GM21723 (cell line): ENCODE measurements at regions not wholly inside any gene's neighbourhood (a gene's known extent, or its start where the extent isn't known, plus 50 kb on each side); places are given as distances from the start of the nearest gene placed in this dataset.
"Not testable (repeated sequence)": the region's sequence is repeated elsewhere in the genome, so short reads cannot be mapped to it uniquely, and the experiment has no call there.

Experiments used
- ATAC-seq: cut with Tn5 transposase; IDR thresholded peaks from one replicate; pipeline ENCODE4 v1.9.1; 2021; ENCODE audit warnings: mild to moderate bottlenecking, moderate library complexity; ENCODE audit not compliant: unreplicated experiment

DNA sequence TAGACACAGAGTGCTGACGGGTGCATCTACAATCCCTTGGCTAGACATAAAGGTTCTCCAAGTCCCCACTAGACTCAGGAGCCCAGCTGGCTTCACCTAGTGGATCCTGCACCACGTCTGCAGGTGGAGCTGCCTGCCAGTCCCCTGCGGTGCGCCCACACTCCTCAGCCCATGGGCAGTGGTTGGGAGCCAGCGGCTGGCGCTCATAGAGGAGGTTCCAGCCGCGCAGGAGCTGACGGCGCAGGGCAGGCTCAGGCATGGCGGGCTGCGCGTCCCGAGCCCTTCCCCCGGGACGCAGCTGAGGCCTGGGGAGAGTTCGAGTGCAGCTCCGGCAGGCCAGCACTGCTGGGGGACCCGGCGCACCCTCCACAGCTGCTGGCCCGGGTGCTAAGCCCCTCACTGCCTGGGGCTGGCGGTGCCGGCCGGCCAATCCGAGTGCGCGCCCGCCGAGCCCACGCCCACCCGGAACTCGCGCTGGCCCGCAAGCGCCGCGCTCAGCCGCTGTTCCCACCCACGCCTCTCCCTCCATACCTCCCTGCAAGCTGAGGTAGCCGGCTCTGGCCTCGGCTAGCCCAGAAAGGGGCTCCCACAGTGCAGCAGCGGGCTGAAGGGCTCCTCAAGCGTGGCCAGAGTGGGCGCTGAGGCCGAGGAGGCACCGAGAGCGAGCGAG lies 1364.5 kb upstream of the WWC1 start:
- not testable (repeated sequence) for ATAC-seq

DNA sequence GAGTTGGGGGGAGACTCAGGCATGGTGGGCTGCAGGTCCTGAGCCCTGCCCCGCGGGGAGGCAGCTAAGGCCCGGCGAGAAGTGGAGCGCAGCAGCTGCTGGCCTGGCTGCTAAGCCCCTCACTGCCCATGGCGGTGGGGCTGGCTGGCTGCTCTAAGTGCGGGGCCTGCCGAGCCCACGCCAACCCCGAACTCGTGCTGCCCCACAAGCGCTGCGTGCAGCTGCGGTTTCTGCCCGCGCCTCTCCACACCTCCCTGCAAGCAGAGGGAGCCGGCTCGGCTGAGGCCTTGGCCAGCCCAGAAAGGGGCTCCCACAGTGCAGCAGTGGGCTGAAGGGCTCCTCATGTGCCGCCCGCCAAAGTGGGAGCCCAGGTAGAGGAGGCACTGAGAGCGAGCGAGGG lies 1355.1 kb upstream of the WWC1 start:
- ATAC-seq: no peak

DNA sequence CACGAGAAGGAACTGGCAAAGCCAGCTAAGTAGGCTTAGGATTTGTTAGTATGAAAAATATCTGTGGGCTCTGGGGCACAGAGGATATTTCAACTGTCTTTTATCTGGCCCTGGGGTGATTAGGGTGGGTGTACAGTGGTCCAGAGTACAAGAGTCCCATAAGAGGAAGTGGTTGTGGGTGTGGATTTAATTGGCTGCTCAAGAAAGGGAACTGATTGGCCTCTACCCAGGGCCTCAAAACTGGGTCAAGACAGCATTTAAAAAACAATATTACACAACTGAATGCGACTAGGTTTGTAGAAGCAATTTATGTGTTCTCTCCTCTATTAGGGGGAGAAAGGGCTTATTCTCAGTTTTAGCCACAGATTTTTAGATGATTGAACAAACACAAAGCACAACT lies 1353.4 kb upstream of the WWC1 start:
- ATAC-seq: no peak

DNA sequence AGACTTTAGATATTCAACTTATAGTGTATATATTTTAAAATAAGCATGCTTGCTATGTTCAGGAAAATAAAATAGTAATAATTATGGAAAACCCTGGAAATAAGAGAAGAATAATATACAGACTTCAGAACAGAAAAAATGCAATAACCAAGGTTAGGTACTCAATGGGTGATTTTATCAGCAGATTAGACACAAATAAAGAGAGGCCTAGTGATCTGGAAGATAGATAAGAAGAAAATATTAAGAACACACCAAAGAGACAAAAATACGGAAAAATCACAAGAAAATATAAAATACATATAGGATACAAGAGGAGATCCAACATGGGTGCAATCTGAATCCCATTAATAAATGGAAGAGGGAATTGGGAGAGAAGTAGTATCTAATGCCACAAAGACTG lies 1348.5 kb upstream of the WWC1 start:
- no peak for ATAC-seq

DNA sequence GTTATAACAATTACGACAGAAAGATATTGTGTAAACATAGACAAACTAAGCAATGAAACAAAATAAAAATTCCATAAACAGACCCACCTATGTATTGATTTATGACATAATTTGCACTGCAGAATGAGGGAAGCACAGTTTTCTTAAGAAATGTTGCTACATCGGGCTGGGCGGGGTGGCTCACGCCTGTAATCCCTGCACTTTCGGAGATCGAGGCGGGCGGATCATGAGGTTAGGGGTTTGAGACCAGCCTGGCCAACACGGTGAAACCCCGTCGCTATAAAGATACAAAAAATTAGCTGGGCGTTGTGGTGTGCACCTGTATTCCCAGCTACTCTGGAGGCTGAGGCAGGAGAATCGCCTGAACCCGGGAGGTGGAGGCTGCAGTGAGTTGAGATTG lies 1344.4 kb upstream of the WWC1 start:
- ATAC-seq: no peak

DNA sequence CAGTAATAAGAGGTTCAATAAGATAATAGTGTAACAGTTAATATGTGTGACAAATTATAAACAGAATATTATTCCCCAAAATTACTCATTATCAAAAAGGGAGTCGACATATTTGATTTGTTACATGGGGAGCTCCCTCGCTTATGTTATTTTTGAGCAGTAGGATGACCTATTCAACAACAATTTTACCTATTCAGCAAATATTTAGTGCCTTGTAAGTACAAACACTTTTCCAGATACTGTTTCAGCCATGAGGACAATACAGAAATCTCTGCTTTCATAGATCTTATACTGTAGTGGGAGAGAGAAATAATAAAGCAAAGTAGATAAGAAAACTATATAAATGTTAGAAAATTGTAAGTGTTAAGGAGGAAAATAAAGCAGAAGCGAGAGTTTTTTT lies 1342.8 kb upstream of the WWC1 start:
- no peak for ATAC-seq

DNA sequence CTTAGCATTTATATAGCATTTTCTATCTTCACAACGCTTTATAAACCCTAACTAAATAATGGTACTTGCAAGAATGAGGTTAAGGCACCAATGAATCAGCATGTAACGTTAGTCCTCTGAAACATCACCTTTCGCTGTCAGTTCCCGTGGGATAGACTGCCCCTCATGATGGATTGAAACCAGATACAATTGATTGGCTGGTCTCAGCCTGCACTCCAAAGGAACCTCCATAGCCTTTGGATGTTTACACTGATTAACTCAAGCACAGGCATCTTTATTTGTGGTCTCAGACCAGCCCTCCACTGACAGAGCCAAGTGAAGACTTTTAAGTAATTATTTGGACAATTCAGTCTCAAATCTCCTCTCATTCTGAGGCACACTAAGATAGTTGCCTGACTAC lies 1339.4 kb upstream of the WWC1 start:
- no peak for ATAC-seq

DNA sequence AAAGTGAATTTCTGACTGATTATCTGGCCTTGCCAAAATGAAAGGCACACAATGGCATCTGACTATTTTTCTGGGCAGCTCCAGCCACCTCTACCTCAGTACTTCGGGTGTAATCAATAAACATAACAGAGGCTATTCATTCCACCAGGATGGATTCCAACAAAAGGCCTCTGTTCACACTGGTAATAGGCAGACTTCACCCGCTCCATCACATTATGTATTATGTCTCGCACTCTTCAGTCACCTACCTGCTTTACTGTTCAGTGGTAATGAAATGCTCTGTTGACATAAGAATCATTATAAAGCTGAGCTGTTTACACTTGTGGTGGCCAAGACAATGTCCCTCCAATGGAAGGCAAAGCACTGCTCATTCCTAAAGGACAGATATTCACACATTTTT lies 1333.7 kb upstream of the WWC1 start:
- ATAC-seq: no peak

DNA sequence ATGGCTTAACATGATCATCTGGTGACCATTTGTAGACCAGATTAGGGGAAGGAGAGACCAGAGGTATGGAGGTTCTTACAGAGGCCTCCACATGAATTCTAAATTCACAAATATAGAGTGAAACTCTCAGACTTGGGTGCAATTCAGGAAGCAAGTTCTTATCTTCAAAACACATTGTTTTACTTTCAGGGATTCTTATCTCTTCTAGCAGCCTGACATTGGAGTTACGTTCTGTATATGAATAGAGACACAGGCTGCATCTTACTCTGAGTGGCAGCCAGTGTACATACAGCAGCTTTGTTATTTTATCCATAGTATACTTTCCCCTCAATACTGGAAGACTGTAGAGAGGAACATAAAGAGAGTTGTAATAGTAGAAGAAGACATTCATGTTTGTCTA lies 1331.7 kb upstream of the WWC1 start:
- no peak for ATAC-seq

DNA sequence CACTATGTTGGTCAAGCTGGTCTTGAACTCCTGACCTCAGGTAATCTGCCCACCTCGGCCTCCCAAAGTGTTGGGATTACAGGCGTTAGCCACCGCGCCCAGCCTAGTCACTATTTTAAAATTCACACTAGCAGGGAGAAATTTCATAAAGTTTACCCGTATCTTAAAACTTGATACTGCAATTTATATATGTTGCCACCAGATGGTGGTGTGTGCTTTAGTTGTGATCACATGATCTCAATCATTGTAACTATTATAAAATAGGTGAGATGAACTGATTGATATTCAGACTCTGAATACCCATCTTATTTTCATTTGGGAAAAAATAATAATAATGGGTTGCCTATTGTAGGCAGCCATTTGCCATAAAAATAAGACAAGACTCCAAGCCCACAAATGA lies 1330.4 kb upstream of the WWC1 start:
- no peak for ATAC-seq

DNA sequence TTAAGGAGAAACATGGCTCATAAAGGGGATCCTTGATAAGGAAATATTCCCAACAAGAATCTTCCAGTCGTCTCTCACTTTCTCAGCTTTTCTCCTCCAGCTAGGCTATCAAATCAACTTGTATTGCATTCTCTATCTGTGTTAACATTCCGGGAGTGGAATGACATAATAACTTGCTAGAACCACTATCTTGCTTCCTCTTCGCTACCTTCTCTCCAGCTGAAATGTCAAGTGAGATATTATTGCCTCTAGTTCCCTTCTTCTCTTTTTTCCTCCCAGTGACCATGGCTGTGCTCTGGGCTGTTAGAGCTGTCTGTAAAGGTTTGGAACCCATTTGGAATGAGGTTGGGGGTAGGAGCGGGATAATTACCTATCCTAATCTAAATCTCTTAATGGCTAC lies 1329.5 kb upstream of the WWC1 start:
- ATAC-seq: no peak

DNA sequence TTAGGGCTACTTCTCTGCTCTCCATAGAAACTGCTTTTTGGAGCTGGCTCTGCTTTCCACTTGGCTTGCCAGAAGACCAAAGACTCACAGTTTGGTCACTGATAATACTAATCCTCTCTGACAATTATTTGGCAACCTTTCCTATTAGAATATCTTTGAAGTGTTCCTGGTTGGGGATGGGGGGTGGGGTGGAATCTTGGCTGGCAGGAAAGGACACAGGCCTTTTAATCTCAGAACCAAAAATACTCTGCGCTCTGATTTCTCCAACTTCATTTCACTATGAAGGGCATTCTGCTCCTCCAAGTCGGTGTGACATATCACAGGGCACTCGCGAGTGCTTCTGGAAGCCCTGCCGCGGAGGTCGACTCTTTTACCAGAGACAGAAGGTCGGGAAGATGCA lies 1329.0 kb upstream of the WWC1 start:
- ATAC-seq: no peak

DNA sequence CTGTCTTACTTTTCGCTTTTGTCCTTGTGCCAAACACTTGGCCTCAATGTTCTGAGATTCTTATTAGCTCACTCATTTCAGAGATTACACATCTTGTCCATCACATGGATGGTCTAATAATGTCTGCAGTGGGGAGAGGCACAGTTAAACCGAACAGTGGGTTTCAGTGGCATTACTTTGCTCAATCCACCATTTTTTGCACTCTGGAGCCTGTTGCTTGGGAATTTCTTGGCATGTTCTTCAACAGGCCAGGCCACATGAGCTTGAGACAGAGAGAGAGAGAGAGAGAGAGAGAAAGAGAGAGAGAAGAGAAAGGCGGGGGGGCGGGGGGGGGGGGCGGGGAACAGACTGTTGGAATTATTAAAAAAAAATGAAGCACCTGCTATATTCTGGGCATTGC lies 1327.8 kb upstream of the WWC1 start:
- ATAC-seq: no peak

DNA sequence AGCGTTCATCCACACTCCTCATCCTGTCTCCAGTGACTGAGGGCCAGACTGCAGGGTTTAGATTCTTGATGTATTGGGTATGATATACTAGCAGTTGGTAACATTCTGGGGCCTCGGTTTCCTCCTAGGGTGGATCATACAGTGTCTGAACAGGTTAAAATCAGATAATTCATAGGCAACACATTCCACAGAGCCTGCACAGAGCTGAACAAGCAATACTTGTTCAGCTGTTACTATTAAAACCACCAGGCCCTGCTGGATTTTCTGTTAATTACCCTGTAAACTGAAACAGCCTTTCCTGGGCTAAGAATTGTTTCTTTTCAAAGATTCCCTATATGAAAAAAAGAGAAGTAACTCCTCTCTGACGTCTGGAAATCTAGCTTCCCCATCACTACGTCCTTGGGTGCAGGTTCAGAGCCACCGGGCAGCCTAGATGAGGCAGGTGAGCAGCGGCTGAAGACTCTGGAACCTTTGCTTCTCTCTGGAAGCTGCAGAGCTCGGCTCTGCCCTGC lies 1313.5 kb upstream of the WWC1 start:
- ATAC-seq: no peak

DNA sequence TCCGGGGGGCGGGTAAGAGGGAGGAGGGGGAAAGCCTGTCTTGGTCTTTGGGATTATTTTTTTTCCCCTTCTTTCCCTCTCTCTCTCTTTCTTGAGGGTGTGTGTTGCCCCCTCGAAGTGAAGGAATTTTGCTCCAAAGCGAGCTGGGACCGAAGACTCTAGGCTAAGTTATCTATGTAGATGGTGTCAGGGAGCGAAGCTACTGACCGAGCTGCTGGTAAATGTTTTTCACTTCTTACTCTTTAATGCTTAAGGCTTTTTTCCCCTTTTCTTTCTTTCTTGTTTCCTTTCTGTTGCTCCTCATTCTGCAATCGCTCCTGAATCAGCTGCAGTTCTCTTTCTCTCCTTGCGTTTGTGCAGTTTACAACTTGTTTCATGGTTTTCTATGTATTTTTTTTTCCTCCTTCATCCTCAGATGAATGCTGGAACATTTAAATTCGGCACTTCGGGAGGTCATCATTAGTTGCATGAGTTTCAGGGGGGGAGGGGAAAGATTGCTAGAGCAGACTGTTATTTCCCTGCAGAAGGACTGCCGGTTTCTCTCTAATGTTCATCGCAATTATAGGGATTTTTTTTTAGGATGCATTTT lies 1312.0 kb upstream of the WWC1 start:
- ATAC-seq: no peak

DNA sequence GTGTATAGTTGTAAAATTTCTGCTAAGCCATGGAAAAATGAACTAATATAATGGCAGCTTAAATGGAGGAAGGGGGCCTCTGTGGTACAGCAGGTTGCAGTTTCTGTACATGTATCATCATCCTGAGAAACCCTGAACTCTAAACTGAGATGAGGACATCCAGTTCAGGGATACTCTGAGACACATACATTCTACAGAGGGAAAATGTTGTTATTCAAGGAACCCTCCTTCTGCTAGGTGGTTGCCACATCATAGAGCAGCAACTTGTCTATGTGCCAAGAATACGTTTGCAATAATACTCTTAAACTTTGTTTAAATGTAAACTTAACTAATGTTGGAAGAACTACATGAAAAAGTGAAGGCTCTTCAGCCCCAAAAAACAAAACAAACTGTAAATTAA lies 1310.8 kb upstream of the WWC1 start:
- no peak for ATAC-seq

DNA sequence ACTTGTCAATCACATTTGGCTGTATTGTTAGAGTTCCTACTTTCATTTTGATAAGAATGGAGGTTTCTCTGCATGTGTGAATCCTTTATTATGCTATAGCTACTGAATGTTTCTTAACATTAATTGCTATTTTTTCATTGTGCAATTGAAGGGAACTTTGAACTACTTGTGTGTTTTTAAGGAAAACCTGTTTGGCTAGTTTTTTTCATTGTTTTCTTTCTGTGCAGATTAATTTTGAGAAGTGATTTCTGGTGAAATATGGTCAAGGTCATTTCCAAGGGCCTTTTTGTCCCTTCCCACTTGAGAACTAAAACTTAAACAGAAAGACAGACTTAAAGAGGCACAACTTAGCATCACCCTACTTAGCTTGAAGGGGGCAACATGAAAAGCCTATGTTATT lies 1309.2 kb upstream of the WWC1 start:
- ATAC-seq: no peak

DNA sequence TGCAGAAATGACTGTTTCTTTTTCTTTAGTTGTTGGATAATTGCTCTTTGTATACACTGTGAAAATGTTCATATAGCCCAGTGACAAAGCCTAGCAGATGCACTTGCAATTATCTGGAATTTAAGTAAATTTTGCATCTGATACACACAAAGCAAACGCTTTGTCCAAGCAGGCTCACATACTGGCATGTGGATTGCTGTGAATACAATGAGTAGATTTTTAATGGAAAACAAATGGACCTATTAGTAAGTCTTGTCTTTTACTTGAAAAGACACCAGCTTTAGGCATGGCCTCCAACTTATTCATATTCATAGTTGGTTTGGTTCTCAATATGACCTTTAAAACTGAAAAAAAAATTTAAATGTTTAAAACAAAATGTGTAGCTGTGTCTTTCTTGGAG lies 1299.8 kb upstream of the WWC1 start:
- ATAC-seq: no peak

DNA sequence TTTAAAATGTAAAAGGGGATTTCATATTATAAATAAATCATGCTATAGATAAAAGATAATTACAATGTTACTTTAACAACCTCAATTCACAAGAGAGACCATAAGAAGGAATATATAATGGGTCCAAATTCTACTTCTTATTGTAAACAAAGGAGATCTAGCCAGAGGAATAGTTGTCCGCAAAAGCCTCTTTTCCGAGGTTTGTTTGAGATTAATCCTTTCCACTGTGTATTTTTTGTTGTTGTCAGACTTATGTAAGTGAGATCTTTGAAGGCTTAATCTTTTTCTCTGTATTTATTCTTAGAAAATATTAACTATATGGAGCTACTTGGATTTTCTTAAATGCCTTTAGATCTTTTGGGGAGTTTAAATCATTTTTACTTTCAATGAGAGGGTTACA lies 1299.3 kb upstream of the WWC1 start:
- ATAC-seq: no peak

DNA sequence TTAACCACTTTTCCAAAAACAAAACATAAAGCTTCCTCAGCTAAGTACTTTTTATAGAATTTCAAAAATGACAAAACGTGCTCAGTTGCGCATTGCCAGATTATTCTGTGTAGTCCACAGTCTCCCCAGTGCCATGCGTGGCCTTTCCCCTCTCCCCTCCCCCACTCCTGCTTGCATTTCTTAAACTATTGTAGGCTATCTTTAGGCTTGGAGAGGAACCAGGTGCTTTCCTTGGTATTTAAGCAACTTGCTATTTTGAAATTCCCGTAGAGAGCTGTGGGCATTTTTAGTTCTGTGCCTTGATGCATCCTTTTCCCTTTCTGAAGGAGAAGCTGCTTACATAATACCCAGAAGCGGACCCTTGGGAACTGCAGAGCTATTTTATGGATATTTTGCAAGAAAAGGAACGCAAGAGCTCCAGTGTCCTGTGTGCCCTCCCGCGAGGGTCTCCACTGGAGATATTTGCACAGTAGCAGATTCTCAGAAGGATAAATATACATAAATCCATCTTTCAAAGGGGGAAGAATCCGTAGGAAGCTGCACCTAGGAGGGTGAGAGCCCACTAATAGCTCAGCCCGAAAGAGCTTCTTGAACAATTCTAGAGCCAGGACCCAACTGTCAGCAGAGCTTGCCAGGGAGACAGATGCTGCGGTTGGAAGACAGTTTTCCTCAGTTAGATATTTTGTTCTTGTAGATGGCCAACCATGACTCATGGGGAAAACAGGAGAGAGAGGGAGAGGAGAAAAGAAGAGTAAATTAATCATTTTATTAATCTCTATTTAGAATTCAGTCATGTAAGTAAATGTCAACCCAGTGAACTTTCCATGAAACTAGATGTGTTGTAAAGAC lies 1298.3 kb upstream of the WWC1 start:
- ATAC-seq: no peak

DNA sequence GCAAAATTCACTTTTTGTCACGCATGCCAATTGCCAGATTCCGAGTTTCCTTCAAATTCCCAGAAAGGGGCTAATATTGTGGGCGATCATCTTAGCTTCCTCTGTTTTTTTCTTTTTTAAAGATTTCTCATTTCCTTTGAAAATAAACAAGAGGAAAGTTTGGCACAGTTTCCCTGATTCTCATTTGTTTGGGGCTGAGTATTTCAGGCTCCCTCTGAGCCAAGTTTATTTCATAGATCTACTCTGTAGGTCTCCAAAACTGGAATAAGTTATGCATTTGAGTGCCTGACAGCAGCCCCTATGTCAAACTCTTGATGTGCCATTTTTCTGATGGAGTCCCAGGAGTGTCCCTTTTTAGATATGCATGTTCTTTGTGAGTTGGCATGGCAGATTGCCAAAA lies 1297.2 kb upstream of the WWC1 start:
- ATAC-seq: no peak

DNA sequence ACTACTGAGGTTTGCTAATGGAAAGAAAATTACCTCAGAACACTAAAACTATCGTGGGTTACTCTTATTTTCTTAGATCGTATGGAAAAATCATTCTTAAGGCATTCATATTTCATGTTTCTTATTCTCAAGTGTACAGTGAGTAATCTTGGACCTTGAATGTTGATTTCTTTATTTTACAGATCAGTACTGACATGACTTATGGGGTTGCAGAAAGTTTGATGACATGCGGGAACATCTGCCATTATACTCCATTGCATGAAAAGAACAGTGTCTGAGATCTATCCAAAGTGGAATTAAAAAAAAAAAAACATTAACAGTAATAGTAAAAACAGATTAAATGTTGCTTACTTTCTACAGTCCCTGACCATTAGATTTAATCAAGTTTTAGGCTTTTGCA lies 1290.2 kb upstream of the WWC1 start:
- ATAC-seq: no peak
